GM23338 (cell line): ENCODE measurements at regions not wholly inside any gene's neighbourhood (a gene's known extent, or its start where the extent isn't known, plus 50 kb on each side); places are given as distances from the start of the nearest gene placed in this dataset.

Experiments
- EZH2phosphoT487 ChIP-seq: fragments of 200-600 bp; sonication (generic); IDR thresholded peaks from one replicate; pipeline ENCODE4 v1.8.1; 2018; ENCODE audit warnings: antibody characterized with exemption; ENCODE audit not compliant: unreplicated experiment
- TF ChIP-seq, protein P1 (sequence below), 2 experiments: fragments of 200-600 bp in 1 of 2; sonication (generic) in 1 of 2; conservative IDR thresholded peaks; 2 replicates each; pipeline versions ENCODE4 v1.5.1 to v1.6.1; 2016 to 2017; ENCODE audit warnings: antibody characterized with exemption in 2 of 2, low read depth in 2 of 2, mild to moderate bottlenecking in 2 of 2, moderate library complexity in 1 of 2
- TF ChIP-seq, protein P2 (sequence below): IDR thresholded peaks from one replicate; pipeline ENCODE4 v1.6.1; 2018; ENCODE audit warnings: antibody characterized with exemption; ENCODE audit not compliant: unreplicated experiment

DNA sequence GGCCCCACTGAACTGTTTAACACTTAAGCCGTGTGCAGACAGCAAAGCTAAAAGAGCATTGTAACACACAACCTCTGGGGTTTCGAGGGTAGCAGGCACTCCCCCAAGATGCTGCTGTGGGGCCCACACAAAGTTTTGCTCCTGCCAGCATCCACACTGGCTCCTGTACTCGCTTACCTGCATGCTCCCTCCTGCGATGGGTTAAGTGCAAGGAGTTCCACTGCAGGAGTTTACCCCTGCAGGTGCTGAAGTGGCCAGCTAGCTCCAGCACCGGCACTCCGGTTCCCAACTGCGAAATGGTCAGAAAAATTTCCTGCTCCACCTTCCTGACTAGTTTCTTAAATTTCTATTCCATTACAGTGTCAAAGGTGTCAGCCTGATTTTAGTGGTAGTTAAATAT is 443.5 kb downstream of the PCDH10 start:
- TF ChIP-seq, protein P1, sequence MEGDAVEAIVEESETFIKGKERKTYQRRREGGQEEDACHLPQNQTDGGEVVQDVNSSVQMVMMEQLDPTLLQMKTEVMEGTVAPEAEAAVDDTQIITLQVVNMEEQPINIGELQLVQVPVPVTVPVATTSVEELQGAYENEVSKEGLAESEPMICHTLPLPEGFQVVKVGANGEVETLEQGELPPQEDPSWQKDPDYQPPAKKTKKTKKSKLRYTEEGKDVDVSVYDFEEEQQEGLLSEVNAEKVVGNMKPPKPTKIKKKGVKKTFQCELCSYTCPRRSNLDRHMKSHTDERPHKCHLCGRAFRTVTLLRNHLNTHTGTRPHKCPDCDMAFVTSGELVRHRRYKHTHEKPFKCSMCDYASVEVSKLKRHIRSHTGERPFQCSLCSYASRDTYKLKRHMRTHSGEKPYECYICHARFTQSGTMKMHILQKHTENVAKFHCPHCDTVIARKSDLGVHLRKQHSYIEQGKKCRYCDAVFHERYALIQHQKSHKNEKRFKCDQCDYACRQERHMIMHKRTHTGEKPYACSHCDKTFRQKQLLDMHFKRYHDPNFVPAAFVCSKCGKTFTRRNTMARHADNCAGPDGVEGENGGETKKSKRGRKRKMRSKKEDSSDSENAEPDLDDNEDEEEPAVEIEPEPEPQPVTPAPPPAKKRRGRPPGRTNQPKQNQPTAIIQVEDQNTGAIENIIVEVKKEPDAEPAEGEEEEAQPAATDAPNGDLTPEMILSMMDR (conservative IDR thresholded peaks at IDR 0.05; ENCODE audit: low read depth in 2 of 2) = no peak
- TF ChIP-seq, protein P2, sequence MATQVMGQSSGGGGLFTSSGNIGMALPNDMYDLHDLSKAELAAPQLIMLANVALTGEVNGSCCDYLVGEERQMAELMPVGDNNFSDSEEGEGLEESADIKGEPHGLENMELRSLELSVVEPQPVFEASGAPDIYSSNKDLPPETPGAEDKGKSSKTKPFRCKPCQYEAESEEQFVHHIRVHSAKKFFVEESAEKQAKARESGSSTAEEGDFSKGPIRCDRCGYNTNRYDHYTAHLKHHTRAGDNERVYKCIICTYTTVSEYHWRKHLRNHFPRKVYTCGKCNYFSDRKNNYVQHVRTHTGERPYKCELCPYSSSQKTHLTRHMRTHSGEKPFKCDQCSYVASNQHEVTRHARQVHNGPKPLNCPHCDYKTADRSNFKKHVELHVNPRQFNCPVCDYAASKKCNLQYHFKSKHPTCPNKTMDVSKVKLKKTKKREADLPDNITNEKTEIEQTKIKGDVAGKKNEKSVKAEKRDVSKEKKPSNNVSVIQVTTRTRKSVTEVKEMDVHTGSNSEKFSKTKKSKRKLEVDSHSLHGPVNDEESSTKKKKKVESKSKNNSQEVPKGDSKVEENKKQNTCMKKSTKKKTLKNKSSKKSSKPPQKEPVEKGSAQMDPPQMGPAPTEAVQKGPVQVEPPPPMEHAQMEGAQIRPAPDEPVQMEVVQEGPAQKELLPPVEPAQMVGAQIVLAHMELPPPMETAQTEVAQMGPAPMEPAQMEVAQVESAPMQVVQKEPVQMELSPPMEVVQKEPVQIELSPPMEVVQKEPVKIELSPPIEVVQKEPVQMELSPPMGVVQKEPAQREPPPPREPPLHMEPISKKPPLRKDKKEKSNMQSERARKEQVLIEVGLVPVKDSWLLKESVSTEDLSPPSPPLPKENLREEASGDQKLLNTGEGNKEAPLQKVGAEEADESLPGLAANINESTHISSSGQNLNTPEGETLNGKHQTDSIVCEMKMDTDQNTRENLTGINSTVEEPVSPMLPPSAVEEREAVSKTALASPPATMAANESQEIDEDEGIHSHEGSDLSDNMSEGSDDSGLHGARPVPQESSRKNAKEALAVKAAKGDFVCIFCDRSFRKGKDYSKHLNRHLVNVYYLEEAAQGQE = no peak
- TF ChIP-seq EZH2phosphoT487 = no peak
